ENCODE measurements at regions not wholly inside any gene's neighbourhood (a gene's known extent, or its start where the extent isn't known, plus 50 kb on each side); places are given as distances from the start of the nearest gene placed in this dataset.

DNA sequence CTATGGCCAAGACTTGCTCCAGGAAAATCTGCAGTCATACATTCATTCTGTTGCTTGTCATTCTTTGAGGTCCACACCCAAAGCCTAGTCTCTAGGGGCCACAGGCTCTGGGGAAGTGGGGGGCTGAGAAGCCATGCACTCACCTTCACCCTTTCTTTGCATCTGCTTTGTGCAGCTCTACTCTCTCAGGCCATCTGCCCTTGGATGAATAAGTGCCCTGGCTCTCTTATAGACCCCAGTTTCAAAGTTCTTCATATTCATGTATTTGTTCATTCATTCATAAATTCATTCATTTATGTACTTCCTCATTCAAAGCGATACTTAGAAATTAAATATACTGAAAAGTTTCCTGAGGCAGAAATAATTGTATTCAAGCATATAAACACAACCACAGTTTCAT lies 130.3 kb upstream of the FAM98A start:
- TF ChIP-seq EZH2 (IDR thresholded peaks at IDR 0.05; ENCODE audit: borderline replicate concordance, low read depth, low read length, poor library complexity, severe bottlenecking) = no peak
- TF ChIP-seq, protein P1, sequence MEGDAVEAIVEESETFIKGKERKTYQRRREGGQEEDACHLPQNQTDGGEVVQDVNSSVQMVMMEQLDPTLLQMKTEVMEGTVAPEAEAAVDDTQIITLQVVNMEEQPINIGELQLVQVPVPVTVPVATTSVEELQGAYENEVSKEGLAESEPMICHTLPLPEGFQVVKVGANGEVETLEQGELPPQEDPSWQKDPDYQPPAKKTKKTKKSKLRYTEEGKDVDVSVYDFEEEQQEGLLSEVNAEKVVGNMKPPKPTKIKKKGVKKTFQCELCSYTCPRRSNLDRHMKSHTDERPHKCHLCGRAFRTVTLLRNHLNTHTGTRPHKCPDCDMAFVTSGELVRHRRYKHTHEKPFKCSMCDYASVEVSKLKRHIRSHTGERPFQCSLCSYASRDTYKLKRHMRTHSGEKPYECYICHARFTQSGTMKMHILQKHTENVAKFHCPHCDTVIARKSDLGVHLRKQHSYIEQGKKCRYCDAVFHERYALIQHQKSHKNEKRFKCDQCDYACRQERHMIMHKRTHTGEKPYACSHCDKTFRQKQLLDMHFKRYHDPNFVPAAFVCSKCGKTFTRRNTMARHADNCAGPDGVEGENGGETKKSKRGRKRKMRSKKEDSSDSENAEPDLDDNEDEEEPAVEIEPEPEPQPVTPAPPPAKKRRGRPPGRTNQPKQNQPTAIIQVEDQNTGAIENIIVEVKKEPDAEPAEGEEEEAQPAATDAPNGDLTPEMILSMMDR (conservative IDR thresholded peaks at IDR 0.05; ENCODE audit: low read depth, low read length) = no peak
